GM12874 (cell line): ENCODE measurements at regions not wholly inside any gene's neighbourhood (a gene's known extent, or its start where the extent isn't known, plus 50 kb on each side); places are given as distances from the start of the nearest gene placed in this dataset.

Experiments used
- TF ChIP-seq, protein P1 (sequence below): IDR thresholded peaks from 2 replicates; pipeline ENCODE4 v1.5.1; 2011; ENCODE audit warnings: low read depth, mild to moderate bottlenecking, control low read depth, low read length, moderate library complexity; ENCODE audit not compliant: insufficient read depth

DNA sequence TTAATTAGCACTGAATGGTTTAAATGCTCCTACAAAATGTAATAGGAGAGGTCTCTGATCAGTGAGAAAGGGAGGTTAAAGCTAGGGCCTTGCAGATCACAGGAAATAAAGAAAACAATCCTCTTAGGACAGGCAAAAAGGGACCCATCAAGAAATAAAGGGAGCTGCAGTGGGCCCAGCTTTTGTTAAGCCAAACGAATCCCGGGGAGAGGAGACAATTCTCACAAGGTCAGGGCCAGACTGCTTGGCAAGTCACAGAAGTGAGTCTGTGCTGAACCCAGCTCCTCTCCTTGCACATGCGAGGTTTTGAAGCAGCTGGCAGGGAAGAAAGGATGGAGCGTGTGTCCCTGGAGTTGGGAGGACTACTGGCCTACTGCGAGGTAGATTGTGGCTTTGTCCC lies 285.8 kb downstream of the COG6 start:
- TF ChIP-seq, protein P1, sequence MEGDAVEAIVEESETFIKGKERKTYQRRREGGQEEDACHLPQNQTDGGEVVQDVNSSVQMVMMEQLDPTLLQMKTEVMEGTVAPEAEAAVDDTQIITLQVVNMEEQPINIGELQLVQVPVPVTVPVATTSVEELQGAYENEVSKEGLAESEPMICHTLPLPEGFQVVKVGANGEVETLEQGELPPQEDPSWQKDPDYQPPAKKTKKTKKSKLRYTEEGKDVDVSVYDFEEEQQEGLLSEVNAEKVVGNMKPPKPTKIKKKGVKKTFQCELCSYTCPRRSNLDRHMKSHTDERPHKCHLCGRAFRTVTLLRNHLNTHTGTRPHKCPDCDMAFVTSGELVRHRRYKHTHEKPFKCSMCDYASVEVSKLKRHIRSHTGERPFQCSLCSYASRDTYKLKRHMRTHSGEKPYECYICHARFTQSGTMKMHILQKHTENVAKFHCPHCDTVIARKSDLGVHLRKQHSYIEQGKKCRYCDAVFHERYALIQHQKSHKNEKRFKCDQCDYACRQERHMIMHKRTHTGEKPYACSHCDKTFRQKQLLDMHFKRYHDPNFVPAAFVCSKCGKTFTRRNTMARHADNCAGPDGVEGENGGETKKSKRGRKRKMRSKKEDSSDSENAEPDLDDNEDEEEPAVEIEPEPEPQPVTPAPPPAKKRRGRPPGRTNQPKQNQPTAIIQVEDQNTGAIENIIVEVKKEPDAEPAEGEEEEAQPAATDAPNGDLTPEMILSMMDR: no peak

DNA sequence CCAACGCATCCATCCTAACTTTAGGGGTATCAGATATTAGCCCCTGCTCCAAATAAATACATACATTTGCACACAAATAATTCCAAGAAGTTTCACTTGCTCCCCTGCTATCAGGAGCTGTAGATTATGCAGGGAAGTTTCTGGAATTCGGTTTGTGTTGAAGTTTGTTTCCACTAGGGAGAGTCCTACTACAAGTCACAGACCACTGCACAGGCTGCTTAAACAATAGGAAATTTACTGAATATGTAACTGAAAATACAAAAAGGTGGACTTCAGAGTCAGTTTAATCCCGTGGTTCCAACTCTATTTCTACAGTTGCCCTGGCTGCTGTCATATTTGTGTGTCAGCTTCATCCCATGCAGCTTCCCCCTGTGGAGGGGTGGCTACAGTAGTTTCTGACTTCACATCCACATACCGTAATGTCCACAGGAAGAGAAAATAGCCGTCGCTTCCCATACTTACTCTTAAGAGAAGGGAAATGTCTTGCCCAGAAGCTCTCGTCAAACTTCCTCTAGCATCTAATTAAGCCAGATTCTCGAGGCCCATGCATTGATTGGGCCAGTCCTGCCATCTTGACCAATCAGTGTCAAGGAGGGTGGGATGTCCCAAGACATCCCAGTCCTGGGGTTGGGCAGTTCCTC lies 286.6 kb downstream of the COG6 start:
- TF ChIP-seq, protein P1: no peak

DNA sequence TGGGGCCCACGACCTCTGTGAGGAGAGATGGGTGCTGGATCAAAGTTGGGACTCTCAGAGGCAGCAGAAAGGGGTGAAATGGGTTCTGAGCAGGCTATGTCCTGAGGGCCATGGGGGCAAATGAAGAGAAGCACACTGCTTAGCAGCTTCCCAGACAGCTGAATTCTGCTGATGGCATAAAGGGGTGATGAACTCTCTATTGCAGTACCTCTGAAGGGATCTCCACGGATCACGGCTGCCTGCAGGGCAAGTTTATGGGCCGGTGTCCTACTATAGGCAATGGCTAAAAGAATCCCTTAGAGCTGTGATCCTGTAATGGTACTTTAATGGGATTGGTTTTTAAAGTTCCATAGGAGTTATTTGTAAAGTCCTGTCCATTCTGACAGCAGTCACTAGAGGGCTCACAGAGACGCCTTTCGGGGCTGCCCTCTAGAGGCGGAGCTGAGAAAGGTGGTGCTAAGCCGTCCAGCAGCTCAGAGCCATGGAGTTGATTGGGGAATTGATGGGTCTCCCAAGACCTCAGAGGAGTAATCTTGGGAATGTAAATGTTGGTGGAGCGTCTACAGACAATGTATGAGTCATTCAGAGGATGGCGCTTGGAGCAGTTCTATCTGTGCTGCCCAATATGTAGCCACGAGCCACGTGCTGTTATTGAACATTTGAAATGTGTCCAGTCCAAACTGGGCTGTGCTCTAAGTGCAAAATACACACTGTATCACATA lies 287.3 kb downstream of the COG6 start:
- TF ChIP-seq, protein P1: peak; percentile 98

DNA sequence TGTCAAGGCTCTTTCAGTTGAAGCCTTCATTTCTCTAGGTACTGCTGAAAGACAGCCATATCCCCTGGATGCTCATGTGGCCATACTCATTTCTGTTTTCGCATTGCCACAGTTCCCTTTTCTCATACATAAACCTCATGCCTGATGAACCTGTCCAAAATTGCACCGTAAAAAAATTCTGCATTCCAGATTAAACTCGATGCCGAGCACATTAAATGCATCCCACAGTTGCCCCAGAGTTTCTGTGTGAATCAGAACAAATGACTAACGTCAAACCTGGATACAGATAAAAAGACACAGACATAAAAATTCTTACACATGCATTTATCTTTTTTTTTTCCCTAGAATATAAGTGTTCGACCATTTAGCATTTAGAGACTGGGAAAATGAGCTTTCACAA lies 288.2 kb downstream of the COG6 start:
- TF ChIP-seq, protein P1: no peak

DNA sequence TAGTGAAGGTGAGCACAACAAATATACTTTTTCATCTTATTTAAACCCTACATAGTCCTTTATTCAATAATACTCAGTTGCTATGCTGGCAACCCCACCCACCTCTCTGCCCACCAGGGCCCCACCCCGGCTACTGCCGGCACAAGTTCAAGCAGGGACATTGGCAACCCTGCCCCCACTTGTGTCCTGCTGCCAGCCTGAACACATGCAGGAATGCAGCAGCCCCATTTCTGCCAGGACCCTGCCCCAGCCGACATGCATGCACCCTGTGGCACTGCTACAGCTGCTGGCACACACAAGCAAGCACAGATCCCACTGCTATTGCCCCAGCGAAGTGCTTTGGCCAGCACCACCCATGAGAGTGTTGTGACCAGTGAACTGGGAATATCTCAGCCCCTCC lies 289.8 kb downstream of the COG6 start:
- TF ChIP-seq, protein P1: no peak

DNA sequence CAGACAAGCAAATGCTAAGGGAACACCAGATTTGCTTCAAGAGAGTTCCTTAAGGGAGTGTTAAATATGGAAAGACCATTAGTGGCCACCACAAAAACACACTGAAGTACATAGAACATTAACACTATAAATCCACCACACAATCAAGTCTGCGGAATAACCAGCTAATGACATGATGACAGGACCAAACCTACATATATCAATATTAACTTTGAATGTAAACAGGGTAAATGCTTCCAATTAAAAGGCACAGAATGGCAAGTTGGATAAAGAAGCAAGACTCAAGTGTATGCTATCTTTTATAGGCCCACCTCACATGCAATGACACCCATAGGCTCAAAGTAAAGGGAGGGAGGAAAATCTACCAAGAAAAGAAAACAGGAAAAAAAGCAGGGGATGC lies 291.3 kb downstream of the COG6 start:
- TF ChIP-seq, protein P1: no peak

DNA sequence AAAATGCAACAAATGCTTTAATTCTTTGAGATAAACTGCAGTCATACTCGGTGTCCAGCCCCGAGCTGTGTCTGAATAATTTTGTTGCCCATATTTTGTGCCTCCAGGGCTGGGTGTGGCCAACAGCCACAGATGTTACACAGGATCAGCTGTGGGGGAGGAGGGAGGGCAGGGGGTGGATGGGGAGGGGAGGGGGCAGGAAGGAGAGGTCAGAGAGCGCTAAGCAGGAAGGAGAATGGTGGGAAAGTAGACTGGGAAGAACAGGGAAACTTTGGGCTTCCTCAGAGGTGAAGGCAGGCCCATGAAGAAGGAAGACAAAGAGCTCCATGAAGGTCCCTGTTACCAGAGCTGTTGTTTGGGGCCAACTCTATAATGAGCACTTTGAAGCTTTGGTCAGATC lies 295.8 kb downstream of the COG6 start:
- TF ChIP-seq, protein P1: no peak
